Endothelial cell of umbilical vein (primary cell): ENCODE measurements at regions not wholly inside any gene's neighbourhood (a gene's known extent, or its start where the extent isn't known, plus 50 kb on each side); places are given as distances from the start of the nearest gene placed in this dataset.
A peak's percentile ranks its signal among the peaks of the same experiment; 100 is the strongest.

Experiments used
- BruUV-seq: library from RNA; stranded (reverse); fragments of 400-500 nt; replicated peaks from 2 replicates; lab custom pipeline; 2021; lab: Mats Ljungman, UMichigan
- CTCF ChIA-PET: fragments of 300-600, 350-600 bp; sonication (Branson Sonifier 250); formaldehyde crosslinking; loops from one replicate; lab custom pipeline; 2021; ENCODE audit warnings: antibody characterized with exemption, inconsistent platforms; lab: Charles Lee
- POLR2A ChIA-PET: fragments of 300-600, 350-600 bp; sonication (Branson Sonifier 250); formaldehyde crosslinking; loops from one replicate; lab custom pipeline; 2021; ENCODE audit warnings: antibody characterized with exemption, inconsistent platforms; lab: Charles Lee
- DNase-seq: peaks from one replicate; pipeline ENCODE4 v3.0.0-alpha.2; 2011; ENCODE audit warnings: low read depth, low spot score
- FAIRE-seq: peaks from 2 replicates; lab custom pipeline; 2011; peaks lifted over from hg19 to GRCh38; lab: Jason Lieb, UNC
- H2AFZ ChIP-seq: 2 replicates; pipeline ENCODE4 v1.6.0; 2012; ENCODE audit warnings: low read depth, low read length, control low read depth, inconsistent platforms
- H3K27ac ChIP-seq: 2 replicates; pipeline ENCODE4 v1.5.1; 2011; ENCODE audit warnings: low read depth, mild to moderate bottlenecking, control low read depth, low read length, moderate library complexity; ENCODE audit not compliant: insufficient read depth
- H3K27me3 ChIP-seq, 2 experiments: 2 replicates each; pipeline versions ENCODE4 v1.6.0 to v1.6.1; 2011; ENCODE audit warnings: low read length in 2 of 2, mixed read lengths in 1 of 2; ENCODE audit not compliant: control insufficient read depth in 2 of 2, insufficient read depth in 2 of 2
- H3K36me3 ChIP-seq, 2 experiments: 2 replicates in 1 of 2; 3 replicates in 1 of 2; pipeline ENCODE4 v1.5.1; 2011; ENCODE audit warnings: low read length in 2 of 2, mild to moderate bottlenecking in 1 of 2, moderate library complexity in 1 of 2; ENCODE audit not compliant: control insufficient read depth in 2 of 2, insufficient read depth in 2 of 2; ENCODE audit errors: extremely low read depth in 1 of 2
- H3K4me1 ChIP-seq: 3 replicates; pipeline ENCODE4 v1.5.1; 2011; ENCODE audit warnings: mild to moderate bottlenecking, low read length; ENCODE audit not compliant: control insufficient read depth, insufficient read depth; ENCODE audit errors: extremely low read depth
- H3K4me2 ChIP-seq: 2 replicates; pipeline ENCODE4 v1.6.1; 2011; ENCODE audit warnings: low read length, control low read depth, mixed read lengths; ENCODE audit not compliant: insufficient read depth
- H3K4me3 ChIP-seq, 3 experiments: fragments of 200-600 bp in 1 of 3; sonication (generic), shearing (Covaris generic) in 1 of 3; replicated peaks in 1 of 3; 2 replicates each; pipeline ENCODE4 v1.5.1; 2011 to 2016; ENCODE audit warnings: control low read depth in 3 of 3, low read length in 3 of 3, mild to moderate bottlenecking in 2 of 3, inconsistent platforms in 1 of 3, low read depth in 1 of 3, moderate library complexity in 1 of 3; ENCODE audit not compliant: insufficient read depth in 1 of 3
- H3K79me2 ChIP-seq: 2 replicates; pipeline ENCODE4 v1.6.0; 2012; ENCODE audit warnings: low read length, inconsistent platforms; ENCODE audit not compliant: control insufficient read depth, insufficient read depth
- H3K9ac ChIP-seq: replicated peaks from 2 replicates; pipeline ENCODE3; 2011; ENCODE audit warnings: low read length, control low read depth; ENCODE audit not compliant: insufficient read depth; ENCODE audit errors: extremely low read depth
- H3K9me1 ChIP-seq: replicated peaks from 3 replicates; pipeline ENCODE4 v1.6.0; 2011; ENCODE audit warnings: mild to moderate bottlenecking, low read length; ENCODE audit not compliant: control insufficient read depth, insufficient read depth; ENCODE audit errors: extremely low read depth
- H3K9me3 ChIP-seq: replicated peaks from 2 replicates; pipeline ENCODE4 v1.5.1; 2012; ENCODE audit warnings: low read length, inconsistent platforms; ENCODE audit not compliant: control insufficient read depth, insufficient read depth
- H4K20me1 ChIP-seq: replicated peaks from 2 replicates; pipeline ENCODE3; 2011; ENCODE audit warnings: mild to moderate bottlenecking, low read length; ENCODE audit not compliant: control insufficient read depth, insufficient read depth; ENCODE audit errors: extremely low read depth
- CTCF ChIP-seq, 2 donors: IDR thresholded peaks; 1 replicate in 1 of 2; 2 replicates in 1 of 2; pipeline ENCODE4 v1.5.1; 2011; ENCODE audit warnings: low read length in 2 of 2, mild to moderate bottlenecking in 2 of 2, moderate library complexity in 2 of 2, control low read depth in 1 of 2, inconsistent platforms in 1 of 2, low read depth in 1 of 2; ENCODE audit not compliant: insufficient read depth in 1 of 2; ENCODE audit errors: extremely low read depth in 1 of 2
- EZH2 ChIP-seq: IDR thresholded peaks from 2 replicates; pipeline ENCODE4 v1.6.1; 2012; ENCODE audit warnings: borderline replicate concordance, low read depth, mild to moderate bottlenecking, moderate library complexity, low read length, inconsistent platforms; ENCODE audit not compliant: severe bottlenecking
- FOS ChIP-seq: IDR thresholded peaks from 2 replicates; pipeline ENCODE4 v1.6.1; 2011; ENCODE audit warnings: mild to moderate bottlenecking, low read length, moderate library complexity, borderline replicate concordance; ENCODE audit not compliant: insufficient read depth
- GATA2 ChIP-seq: IDR thresholded peaks from 2 replicates; pipeline ENCODE4 v1.7.0; 2011; ENCODE audit warnings: low read depth, mild to moderate bottlenecking, moderate library complexity, mixed read lengths, low read length; ENCODE audit not compliant: insufficient read length, insufficient read depth
- JUN ChIP-seq: IDR thresholded peaks from 2 replicates; pipeline ENCODE4 v1.6.1; 2011; ENCODE audit warnings: borderline replicate concordance, low read depth; ENCODE audit not compliant: insufficient read length, insufficient read depth
- MAX ChIP-seq: IDR thresholded peaks from 2 replicates; pipeline ENCODE4 v1.6.1; 2011; ENCODE audit not compliant: insufficient read depth, insufficient read length
- MYC ChIP-seq: IDR thresholded peaks from one replicate; pipeline ENCODE4 v1.6.1; 2011; ENCODE audit warnings: mild to moderate bottlenecking, low read depth, low read length
- POLR2A ChIP-seq: IDR thresholded peaks from 2 replicates; pipeline ENCODE4 v1.6.1; 2012; ENCODE audit warnings: low read depth, mild to moderate bottlenecking, control low read depth, low read length
- POLR2AphosphoS5 ChIP-seq: IDR thresholded peaks from 2 replicates; pipeline ENCODE4 v1.6.1; 2012; ENCODE audit warnings: low read depth, mild to moderate bottlenecking, control low read depth, low read length, moderate library complexity; ENCODE audit not compliant: insufficient read depth
- dilution Hi-C: fragments of 300-500 bp; cut with MboI; formaldehyde crosslinking; loops from one replicate; pipeline ENCODE4 v1.15.0; 2019; ENCODE audit warnings: low sequenced_read_pairs; ENCODE audit not compliant: extremely low pct_ligation_motif_present
- intact Hi-C: fragments of 100-400 bp; cut with micrococcal nuclease; formaldehyde crosslinking; loops from one replicate; pipeline ENCODE4 v1.10.0; 2022

- no peak for FAIRE-seq
- DNase-seq, result peak; percentile 4
These were observed 563.2 kb upstream of the ADGRL2 start for GRCh38 chr1:81237473-81238089.

More at GRCh38 chr1:81237473-81238089, 563.2 kb upstream of the ADGRL2 start:
- Histone ChIP-seq H3K9me3 (no peaks in the 10 kb centered on the region), H3K4me3 (peak overlapping the region in 1 of 3 experiments; percentile 52), H3K27me3 (no peaks in the 10 kb centered on the region), H3K4me1 (no peaks in the 10 kb centered on the region), H2AFZ (peak overlapping the region; percentile 38), H3K9me1 (no peaks in the 10 kb centered on the region), H3K9ac (no peak overlapping the region), H3K79me2 (no peaks in the 10 kb centered on the region), H3K27ac (no peak overlapping the region), H3K4me2 (peak overlapping the region; percentile 69), H3K36me3 (no peaks in the 10 kb centered on the region), H4K20me1 (no peaks in the 10 kb centered on the region)
- intact Hi-C loops (no loop called here), dilution Hi-C loops (no loop called here)
- TF ChIP-seq EZH2 (no peak), MYC (no peak), GATA2 (no peak), POLR2AphosphoS5 (no peak), JUN (no peak), MAX (no peak), CTCF (IDR thresholded peaks at IDR 0.05; ENCODE audit: extremely low read depth in 1 of 2, insufficient read depth in 1 of 2, low read depth in 1 of 2, low read length in 2 of 2) (no peak), POLR2A (no peak), FOS (no peak)
- ChIA-PET CTCF (interaction anchor here (1.2 kb wide), 1 partner anchor 28 kb away, joined by 3 read pairs; no protein-coding TSS in a partner anchor), POLR2A (no interaction called here)
- no TSS peak for BruUV-seq
